AML-193 (cell line): ENCODE measurements at regions not wholly inside any gene's neighbourhood (a gene's known extent, or its start where the extent isn't known, plus 50 kb on each side); places are given as distances from the start of the nearest gene placed in this dataset.

Experiments
- DNase-seq, 2 experiments: peaks; one replicate each; lab custom pipeline; 2025; lab: John Stamatoyannopoulos, UW

DNA sequence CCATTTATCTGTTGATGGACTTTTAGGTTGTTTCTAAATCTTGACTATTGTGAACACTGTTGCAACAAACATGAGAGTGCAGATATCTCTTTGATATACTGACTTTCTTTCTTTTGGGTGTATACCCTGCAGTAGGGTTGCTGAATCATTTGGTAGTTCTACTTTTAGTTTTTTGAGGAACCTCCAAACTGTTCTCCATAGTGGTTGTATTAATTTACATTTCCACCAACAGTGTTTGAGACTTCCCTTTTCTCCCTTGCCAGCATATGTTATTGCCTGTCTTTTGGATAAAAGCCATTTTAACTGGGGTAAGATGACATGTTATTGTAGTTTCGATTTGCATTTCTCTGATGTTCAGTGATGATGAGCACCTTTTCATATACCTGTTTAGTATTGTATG is 330.0 kb downstream of the DDX10 start:
- peak; percentile 82 to 87 for DNase-seq

DNA sequence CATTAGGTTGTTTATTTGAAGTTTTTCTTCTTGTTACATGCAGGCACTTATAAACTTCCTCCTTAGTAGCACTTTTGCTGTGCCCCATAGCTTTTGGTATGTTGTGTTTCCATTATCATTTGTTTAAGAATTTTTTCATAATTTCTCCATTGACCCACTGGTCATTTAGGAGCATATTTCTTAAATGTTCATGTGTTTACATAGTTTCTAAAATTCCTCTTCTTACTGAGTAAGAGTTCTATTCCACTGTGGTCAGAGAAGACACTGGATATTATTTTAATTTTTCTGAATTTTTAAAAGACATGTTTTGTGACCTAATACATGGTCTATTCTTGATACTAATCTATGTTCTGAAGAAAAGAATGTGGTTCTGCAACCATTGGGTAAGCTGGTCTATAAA is 333.0 kb downstream of the DDX10 start:
- DNase-seq, result no peak

- DNase-seq, result no peak
These were observed 335.7 kb downstream of the DDX10 start for GRCh38 chr11:109000531-109000930.

DNA sequence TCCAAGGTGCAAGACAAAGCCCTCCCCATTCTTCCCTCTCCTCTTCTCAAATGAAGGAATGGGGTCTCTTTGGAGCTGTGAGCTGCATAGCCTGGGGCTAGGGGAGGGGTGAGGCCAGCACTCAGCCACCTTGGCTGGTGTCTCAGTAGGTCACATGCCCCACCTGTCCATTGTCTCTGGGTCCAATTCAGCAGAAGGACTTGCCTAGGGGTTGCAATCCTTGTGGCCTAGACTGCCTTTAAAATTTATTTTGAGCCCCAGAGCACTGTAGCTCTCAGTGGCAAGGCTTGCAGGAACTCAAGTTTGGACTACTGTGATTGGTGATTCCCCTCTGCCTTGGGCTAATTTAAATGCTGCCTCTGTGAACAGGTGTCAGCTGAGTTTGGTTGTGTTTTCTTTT is 336.7 kb downstream of the DDX10 start:
- no peak for DNase-seq

DNA sequence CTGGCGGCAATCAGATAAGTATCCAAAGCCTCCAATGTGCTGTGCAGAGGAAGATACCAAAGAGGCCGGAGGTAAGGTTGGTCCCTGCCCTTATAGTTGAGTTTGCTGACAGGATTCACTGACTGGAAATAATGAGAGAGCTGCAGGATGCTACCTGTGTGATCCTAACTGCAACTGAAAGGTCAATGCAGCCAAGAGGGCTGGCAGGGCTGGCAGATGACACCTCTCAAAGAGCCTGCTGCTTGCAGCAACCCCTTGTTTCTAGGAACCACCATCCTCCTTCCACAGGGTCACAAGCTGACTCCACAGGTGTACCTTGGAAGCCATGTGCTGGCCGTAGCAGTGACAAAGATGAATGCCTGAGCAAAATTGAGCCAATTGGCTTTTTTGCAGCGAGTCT is 348.1 kb downstream of the DDX10 start:
- DNase-seq, result no peak

GRCh38 chr11:109015283-109015682 is 350.4 kb downstream of the DDX10 start:
- DNase-seq, result no peak

DNA sequence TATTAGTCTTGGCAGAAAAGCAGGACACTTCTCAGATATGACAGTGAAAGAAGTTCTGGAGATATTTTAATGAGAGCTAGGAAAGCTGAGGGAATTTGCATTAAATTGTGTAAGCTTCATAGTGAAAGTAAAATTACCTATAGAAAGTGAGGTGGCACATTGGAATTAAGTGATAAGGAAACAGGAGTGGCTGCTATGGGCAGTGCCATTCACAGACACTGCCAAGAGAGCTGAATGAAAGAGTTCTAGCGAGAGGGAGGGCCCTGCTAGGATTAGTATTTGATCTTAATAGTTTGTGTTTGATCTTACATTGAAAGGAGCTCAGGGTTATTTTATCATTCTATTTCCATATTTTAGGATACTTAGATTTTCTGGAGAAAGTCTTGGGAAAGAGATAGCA is 351.9 kb downstream of the DDX10 start:
- no peak for DNase-seq

- no peak for DNase-seq
These were observed 352.6 kb downstream of the DDX10 start for GRCh38 chr11:109017489-109017888.

DNA sequence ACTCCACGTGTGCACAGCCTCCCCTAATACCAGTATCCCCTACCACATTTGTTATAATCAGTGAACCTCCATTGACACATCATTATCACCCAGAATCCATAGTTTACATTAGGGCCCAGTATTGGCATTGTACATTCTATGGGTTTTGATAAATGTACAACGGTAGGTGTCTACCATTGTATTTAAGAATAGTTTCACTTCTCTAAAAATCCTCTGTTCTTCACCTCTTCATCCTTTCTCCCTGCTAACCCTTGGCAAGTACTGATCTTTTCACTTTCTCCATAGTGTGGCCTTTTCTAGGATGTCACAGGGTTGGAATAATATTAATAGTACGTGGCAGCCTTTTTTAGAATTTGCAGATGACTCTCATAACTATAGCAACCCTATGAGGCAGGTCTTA is 353.8 kb downstream of the DDX10 start:
- no peak for DNase-seq

DNA sequence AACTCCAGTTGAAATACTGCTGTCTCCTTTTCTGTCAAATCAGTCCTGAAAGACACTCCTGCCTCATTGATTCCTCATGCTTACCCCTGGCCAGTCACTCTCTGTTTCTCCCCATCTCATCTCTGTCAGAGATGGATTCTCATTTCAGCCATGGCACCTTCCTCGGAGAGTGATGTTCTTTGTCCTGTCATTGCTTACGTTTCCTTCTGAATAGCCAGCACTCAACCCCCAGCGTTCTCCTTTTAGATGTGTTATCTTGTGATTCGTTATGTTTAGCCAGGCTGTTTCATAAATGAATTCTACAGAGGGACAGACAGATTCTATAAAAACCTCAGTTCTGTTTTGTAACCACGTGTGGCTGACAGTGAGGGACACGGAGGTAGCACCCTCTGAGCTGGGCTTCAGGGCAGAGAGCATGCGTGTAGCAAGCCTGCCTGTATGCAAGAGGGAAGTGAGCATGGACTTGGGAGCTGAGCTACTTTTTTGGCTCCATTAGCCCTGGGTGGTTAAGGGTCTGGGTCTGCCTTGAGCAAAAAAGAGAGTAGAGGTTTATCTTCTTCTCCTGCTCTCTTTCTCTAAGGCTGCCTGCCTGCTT is 354.6 kb downstream of the DDX10 start:
- no peak for DNase-seq

GRCh38 chr11:109023036-109023435 is 358.2 kb downstream of the DDX10 start:
- DNase-seq, result no peak

GRCh38 chr11:109026891-109027489 is 362.1 kb downstream of the DDX10 start:
- no peak for DNase-seq

DNA sequence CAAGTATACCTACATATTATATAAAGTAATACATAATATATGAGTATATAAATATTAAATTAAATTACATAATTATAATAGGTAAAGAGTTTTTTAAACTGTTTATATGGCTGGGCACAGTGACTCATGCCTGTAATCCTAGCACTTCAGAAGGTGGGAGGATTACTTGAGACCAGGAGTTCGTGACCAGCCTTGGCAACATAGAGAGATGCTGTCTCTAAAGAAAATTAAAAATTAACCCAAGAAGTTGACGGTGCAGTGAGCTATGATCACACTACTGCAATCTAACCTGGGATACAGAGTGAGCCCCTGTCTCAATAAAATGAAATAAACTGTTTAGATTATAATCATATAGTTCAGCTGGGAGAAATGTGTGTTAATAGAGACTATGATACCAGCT is 363.0 kb downstream of the DDX10 start:
- DNase-seq, result no peak

- DNase-seq, result no peak
These were observed 365.1 kb downstream of the DDX10 start for GRCh38 chr11:109029927-109030326.

DNA sequence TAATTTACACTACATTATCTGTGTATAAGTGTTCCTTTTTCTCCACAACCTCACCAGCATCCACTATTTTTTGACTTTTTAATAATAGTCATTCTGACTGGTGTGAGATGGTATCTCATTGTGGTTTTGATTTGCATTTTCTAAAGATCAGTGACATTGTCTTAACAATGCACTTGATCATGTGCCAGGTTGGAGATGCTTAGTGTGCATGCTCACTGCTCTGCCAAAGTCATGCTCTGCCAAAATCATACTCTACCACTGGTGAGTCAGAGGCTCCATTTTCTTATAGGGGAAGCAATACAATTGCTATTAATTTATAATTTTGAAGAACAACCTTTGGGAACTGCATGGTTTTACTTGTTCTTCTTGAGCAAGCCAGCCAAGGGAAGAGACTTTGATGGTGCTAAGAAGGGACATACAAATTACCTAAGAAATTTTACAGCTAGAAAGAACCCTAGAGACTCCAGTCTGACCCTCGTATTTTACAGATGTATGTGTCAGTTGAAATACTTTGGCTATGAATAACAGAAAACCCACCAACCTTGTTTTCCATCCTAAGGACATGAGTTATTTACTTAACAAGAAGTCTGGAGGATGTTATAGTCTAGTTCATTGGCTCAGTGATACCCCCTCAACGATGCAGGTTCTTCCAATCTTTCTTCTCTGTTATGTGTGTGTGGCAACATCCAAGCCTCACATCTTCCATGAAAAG is 368.9 kb downstream of the DDX10 start:
- DNase-seq, result no peak

DNA sequence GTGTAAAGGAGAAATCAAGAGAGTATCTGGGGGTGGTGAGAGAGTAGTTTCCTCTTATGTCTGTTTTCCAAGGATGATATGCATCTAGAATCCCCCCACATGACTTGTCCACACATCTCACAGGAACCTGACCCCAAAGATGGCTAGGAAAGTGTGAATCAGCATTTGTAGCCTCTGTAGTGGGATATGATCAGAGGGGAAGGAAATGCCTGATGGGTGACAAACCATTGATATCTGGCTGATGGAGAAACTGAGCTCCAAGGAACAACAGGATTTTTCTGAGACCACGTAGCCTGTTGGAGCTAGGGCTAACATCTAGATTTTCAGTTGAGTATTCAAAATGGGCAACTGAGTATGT is 369.4 kb downstream of the DDX10 start:
- no peak for DNase-seq

DNA sequence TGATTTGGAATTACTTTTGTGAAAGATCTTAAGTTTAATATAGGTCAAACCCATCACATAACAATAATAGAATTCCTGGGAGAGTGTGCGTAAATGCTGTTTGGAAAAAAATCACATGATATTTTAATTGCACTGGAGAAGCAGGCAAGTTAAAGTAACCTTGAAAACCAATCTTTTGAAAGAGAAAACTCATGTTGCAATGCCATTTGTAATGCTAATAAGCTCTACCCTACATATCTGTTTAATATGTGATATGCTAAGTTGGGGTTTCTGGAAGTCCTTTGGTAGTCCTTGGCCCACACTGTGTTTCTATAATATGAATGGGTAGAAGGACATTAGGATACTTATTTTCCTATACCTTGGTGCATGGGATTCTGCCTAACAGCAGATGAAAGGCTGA is 370.4 kb downstream of the DDX10 start:
- DNase-seq, result no peak

DNA sequence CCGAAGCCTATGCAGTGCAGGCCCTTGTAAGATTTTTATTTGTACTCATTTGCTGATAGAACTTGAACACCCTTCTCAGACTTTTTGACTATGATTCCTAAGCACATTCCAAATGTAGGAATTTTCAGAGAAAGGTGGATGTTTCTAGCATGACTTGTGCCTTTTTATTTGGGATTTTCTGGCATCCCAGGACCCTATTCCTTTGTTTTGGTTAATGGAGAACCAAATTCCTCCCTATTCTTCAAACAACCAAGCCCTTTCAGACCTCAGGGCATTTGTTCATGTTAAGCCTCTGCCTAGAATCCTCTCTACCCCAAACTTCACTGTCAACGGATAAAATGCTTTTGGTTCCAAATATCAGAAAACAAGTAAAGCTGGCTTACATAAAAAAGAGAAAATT is 371.1 kb downstream of the DDX10 start:
- DNase-seq, result no peak

DNA sequence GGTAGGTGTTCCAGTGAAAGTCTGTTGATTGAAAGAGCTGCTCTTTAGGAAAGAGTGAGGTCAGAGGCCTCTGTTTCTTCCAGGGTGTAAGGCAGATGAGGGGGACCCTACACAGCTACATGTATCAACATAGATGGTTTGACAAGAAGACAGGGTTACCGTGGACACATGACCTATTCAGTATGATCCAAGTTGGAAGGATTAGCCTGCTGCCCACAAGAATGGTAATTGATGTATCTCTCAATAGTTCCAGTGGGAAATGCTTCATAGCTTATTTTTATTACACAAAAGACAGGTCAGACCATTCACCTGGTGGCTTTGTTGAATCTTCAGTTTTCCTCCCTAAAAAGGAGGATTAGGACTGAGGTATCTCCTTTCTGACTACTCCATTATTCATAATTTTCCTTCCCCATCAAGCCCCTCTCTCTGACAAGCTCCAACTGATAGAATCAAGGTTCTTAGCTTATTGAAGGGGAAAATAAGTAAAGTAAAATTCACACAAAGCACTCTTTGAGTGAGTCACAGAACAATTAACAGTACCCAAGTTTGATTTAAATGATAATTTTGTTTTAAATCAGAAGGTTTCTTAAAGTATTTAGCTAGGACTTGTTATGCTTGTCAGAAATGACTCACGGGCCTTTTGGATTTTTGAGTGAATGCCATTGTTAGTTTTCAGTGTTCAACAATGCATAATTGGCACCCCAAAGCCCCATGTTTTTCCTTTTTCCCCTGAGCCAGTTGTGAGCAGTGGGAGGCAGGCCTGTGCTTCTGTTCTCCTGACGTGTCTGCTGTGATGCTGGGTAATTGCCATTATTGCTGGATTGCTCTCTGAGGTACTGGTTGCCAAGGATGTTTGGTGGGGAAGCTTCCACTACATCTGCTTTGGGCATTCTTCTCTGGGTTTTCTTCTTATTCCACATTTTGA is 373.2 kb downstream of the DDX10 start:
- DNase-seq, result no peak

DNA sequence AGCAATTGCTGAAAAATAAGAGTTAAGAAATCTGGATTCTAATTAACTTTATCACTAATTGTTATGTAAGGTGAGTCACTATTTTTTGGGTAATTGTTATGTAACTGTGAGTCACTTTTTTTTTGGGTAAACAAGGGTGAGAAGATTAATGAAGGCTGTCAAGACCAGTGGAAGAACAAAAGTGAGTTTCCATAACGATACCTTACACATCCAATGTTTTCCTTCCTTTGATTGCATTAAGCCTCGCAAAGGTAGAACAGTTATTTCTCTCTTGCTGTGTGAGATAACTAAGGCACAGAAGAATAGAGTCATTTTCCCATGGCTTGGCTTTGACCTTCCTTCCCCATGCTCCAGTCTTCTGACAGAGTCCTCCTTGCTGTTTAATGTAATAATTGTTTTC is 374.7 kb downstream of the DDX10 start:
- no peak for DNase-seq

GRCh38 chr11:109040303-109040702 is 375.4 kb downstream of the DDX10 start:
- DNase-seq, result peak in 1 of 2 experiments; percentile 5

DNA sequence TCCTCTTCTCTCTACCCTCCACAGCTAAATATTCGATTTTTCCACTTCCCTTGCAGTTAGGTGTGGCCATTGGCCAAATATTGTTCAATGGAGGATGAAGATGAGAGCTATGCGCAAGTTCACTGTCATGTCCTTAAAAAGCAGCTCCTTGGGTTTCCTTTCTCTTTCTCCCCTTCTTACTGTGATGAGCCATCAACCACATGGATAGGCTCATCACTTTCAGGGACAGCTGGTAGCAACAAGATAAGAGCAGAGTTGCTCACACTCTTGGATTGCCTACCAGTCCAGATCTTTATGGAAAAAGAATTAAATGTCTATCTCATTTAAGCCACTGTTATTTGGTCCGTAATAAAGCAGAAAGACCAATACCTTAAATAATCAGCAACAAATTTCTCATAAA is 377.0 kb downstream of the DDX10 start:
- DNase-seq, result no peak

GRCh38 chr11:109043315-109043714 is 378.4 kb downstream of the DDX10 start:
- no peak for DNase-seq
